Neural progenitor cell (in vitro differentiated cells): ENCODE measurements at regions not wholly inside any gene's neighbourhood (a gene's known extent, or its start where the extent isn't known, plus 50 kb on each side); places are given as distances from the start of the nearest gene placed in this dataset.

Source experiments
- DNase-seq: peaks from one replicate; pipeline ENCODE4 v3.0.0-alpha.2; 2016; ENCODE audit warnings: low spot score
- H2AFZ ChIP-seq: fragments of 200-600 bp; sonication (generic); replicated peaks from 2 replicates; pipeline ENCODE4 v1.6.1; 2016; ENCODE audit warnings: antibody characterized with exemption
- H3F3A ChIP-seq: fragments of 200-600 bp; sonication (generic); 2 replicates; pipeline ENCODE4 v1.6.1; 2016; ENCODE audit warnings: antibody characterized with exemption, low read depth
- H3K27ac ChIP-seq: fragments of 200-600 bp; sonication (generic); 2 replicates; pipeline ENCODE4 v1.5.1; 2016; ENCODE audit warnings: mild to moderate bottlenecking
- H3K27me3 ChIP-seq: fragments of 200-600 bp; sonication (generic); 2 replicates; pipeline ENCODE4 v1.6.1; 2016; ENCODE audit warnings: mild to moderate bottlenecking, moderate library complexity
- H3K36me3 ChIP-seq: fragments of 200-600 bp; sonication (generic); 2 replicates; pipeline ENCODE4 v1.5.1; 2016
- H3K4me1 ChIP-seq: fragments of 200-600 bp; sonication (generic); 2 replicates; pipeline ENCODE4 v1.6.1; 2016; ENCODE audit warnings: mixed run types
- H3K4me2 ChIP-seq: fragments of 200-600 bp; sonication (generic); 2 replicates; pipeline ENCODE4 v1.6.1; 2016
- H3K4me3 ChIP-seq: fragments of 200-600 bp; sonication (generic); 2 replicates; pipeline ENCODE4 v1.5.1; 2016
- H3K79me2 ChIP-seq: fragments of 200-600 bp; sonication (generic); 2 replicates; pipeline ENCODE4 v1.6.1; 2016; ENCODE audit warnings: low read depth
- H3K9ac ChIP-seq: fragments of 200-600 bp; sonication (generic); 2 replicates; pipeline ENCODE4 v1.6.1; 2016
- H3K9me3 ChIP-seq: fragments of 200-600 bp; sonication (generic); 2 replicates; pipeline ENCODE4 v1.5.1; 2016; ENCODE audit warnings: low read depth
- H4K20me1 ChIP-seq: fragments of 200-600 bp; sonication (generic); 2 replicates; pipeline ENCODE4 v1.6.1; 2016; ENCODE audit warnings: low read depth
- H3K27ac Mint-ChIP-seq: 3 replicates; pipeline ENCODE4 v1.8.0; 2021; ENCODE audit warnings: mixed read lengths
- H3K27me3 Mint-ChIP-seq: 2 replicates; pipeline ENCODE4 v1.8.0; 2022; ENCODE audit warnings: low read depth, mild to moderate bottlenecking, inconsistent platforms, moderate library complexity, mixed read lengths; ENCODE audit not compliant: insufficient read depth
- H3K36me3 Mint-ChIP-seq: 3 replicates; pipeline ENCODE4 v1.8.0; 2021; ENCODE audit warnings: mixed read lengths
- H3K4me1 Mint-ChIP-seq: 3 replicates; pipeline ENCODE4 v1.8.0; 2021; ENCODE audit warnings: mixed read lengths
- H3K4me3 Mint-ChIP-seq: 3 replicates; pipeline ENCODE4 v1.8.0; 2021; ENCODE audit warnings: mild to moderate bottlenecking, moderate library complexity, mixed read lengths
- H3K9me3 Mint-ChIP-seq: 3 replicates; pipeline ENCODE4 v1.8.0; 2020; ENCODE audit warnings: mixed read lengths
- EZH2 ChIP-seq: fragments of 200-600 bp; sonication (generic); IDR thresholded peaks from 2 replicates; pipeline ENCODE4 v1.6.1; 2017; ENCODE audit warnings: antibody characterized with exemption, mild to moderate bottlenecking, moderate library complexity
- EZH2phosphoT487 ChIP-seq: fragments of 200-600 bp; sonication (generic); IDR thresholded peaks from 2 replicates; pipeline ENCODE4 v1.6.1; 2017; ENCODE audit warnings: antibody characterized with exemption
- TF ChIP-seq, protein P1 (sequence below): fragments of 200-600 bp; sonication (generic); IDR thresholded peaks from 2 replicates; pipeline ENCODE4 v1.5.1; 2017; ENCODE audit warnings: antibody characterized with exemption, mild to moderate bottlenecking

DNA sequence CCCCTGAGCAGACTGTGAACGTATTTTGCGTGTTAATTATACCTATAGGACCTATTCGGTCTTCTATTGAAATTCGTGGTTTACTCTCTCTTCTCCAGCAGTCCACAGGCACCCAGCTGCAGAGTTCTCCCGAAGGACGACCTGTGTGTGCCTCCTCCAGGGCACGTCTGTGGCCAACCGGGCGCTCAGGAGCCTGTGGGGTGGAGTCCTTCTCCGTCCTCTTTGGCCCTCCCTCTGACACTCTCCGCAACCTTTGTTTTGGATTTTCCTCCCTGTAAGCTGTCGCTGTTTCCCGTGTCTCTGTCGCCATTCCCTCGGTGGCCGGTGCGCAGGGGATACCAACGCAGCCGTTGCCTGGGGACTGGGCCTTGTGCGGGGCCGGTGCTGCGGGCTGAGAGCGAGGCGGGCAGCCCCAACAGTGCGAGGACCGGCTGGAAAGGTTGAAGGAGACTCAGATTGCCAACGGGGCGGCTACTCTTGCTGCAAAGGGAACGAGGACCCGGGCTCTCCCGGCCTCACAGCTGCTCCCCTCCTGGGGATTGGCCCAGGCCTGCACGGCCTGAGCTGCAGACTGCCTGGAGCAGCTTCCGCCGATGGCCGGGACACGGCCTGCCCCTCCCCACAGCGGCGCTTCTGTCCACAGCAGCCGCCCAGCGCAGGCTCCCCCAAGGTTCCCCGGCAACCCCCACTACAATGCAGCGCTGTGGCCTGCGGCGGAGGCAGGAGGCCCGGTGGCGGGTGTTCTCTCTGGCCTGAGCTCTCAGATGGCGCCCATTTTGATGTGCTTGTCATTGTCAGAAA is 221.0 kb downstream of the MTX2 start:
- Mint-ChIP-seq H3K27ac (peak overlapping the region; percentile 93), H3K4me1 (peaks cover 33% of the 10 kb centered on the region), H3K27me3 (no peaks in the 10 kb centered on the region), H3K4me3 (no peak overlapping the region), H3K9me3 (peaks cover 3% of the 10 kb centered on the region), H3K36me3 (peaks cover 1% of the 10 kb centered on the region)
- no peaks in the 10 kb centered on the region for H3K9me3 ChIP-seq
- peaks cover 37% of the 10 kb centered on the region for H3K27me3 ChIP-seq
- H3K4me1 ChIP-seq, result peaks cover 5% of the 10 kb centered on the region
- peak; percentile 59 for DNase-seq
- H3K4me2 ChIP-seq, result no peak overlapping the region
- H2AFZ ChIP-seq, result peak overlapping the region; percentile 77
- TF ChIP-seq, protein P1, sequence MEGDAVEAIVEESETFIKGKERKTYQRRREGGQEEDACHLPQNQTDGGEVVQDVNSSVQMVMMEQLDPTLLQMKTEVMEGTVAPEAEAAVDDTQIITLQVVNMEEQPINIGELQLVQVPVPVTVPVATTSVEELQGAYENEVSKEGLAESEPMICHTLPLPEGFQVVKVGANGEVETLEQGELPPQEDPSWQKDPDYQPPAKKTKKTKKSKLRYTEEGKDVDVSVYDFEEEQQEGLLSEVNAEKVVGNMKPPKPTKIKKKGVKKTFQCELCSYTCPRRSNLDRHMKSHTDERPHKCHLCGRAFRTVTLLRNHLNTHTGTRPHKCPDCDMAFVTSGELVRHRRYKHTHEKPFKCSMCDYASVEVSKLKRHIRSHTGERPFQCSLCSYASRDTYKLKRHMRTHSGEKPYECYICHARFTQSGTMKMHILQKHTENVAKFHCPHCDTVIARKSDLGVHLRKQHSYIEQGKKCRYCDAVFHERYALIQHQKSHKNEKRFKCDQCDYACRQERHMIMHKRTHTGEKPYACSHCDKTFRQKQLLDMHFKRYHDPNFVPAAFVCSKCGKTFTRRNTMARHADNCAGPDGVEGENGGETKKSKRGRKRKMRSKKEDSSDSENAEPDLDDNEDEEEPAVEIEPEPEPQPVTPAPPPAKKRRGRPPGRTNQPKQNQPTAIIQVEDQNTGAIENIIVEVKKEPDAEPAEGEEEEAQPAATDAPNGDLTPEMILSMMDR, result no peak
- TF ChIP-seq EZH2, result peak; percentile 36
- no peak for TF ChIP-seq EZH2phosphoT487
- H3K4me3 ChIP-seq, result no peak overlapping the region
- no peaks in the 10 kb centered on the region for H3K79me2 ChIP-seq
- H3K9ac ChIP-seq, result no peak overlapping the region
- no peak overlapping the region for H3K27ac ChIP-seq
- no peaks in the 10 kb centered on the region for H3K36me3 ChIP-seq
- no peaks in the 10 kb centered on the region for H3F3A ChIP-seq
- no peaks in the 10 kb centered on the region for H4K20me1 ChIP-seq

- H3K36me3 Mint-ChIP-seq, result peaks cover 1% of the 10 kb centered on the region
These were observed 222.1 kb downstream of the MTX2 start for GRCh38 chr2:176491172-176491904.

DNA sequence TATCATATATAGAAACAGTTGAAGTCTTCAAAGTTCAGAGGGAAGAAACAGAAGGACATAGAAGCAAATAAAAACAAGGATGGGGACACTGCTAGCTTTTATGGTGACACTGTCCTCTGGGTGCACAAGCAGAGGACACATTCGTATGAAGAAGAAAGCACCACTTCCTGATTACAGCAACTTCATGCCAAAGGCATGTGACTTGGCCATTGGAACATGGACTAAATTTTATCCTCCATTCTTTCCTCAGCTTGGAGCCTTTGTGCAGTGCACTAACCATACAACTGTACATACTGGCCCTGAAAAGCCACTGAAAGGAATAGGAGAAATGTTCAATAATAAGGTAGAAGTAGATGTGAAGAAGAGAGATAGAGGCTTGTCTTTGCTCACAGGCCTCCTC is 223.3 kb downstream of the MTX2 start:
- no peaks in the 10 kb centered on the region for H3K79me2 ChIP-seq
- H3K9ac ChIP-seq, result no peak overlapping the region
- no peak overlapping the region for H3K4me3 ChIP-seq
- Mint-ChIP-seq H3K27me3 (no peaks in the 10 kb centered on the region), H3K36me3 (no peaks in the 10 kb centered on the region), H3K9me3 (peaks cover 3% of the 10 kb centered on the region), H3K4me1 (peaks cover 52% of the 10 kb centered on the region), H3K4me3 (no peak overlapping the region), H3K27ac (no peak overlapping the region)
- H3K9me3 ChIP-seq, result no peaks in the 10 kb centered on the region
- peaks cover 17% of the 10 kb centered on the region for H3K4me1 ChIP-seq
- no peak overlapping the region for H3K27ac ChIP-seq
- H2AFZ ChIP-seq, result no peak overlapping the region
- no peak for TF ChIP-seq EZH2phosphoT487
- TF ChIP-seq, protein P1, result no peak
- no peak for TF ChIP-seq EZH2
- H4K20me1 ChIP-seq, result no peaks in the 10 kb centered on the region
- no peaks in the 10 kb centered on the region for H3K36me3 ChIP-seq
- H3F3A ChIP-seq, result no peaks in the 10 kb centered on the region
- H3K27me3 ChIP-seq, result peaks cover 37% of the 10 kb centered on the region
- H3K4me2 ChIP-seq, result no peak overlapping the region
- no peak for DNase-seq

More at GRCh38 chr2:176491172-176491904, 222.1 kb downstream of the MTX2 start:
- no peak for DNase-seq
- Mint-ChIP-seq H3K27ac (peak overlapping the region; percentile 40), H3K27me3 (no peaks in the 10 kb centered on the region), H3K9me3 (peaks cover 3% of the 10 kb centered on the region), H3K4me1 (peaks cover 44% of the 10 kb centered on the region), H3K4me3 (no peak overlapping the region)
- TF ChIP-seq EZH2phosphoT487 (no peak), EZH2 (no peak)
- TF ChIP-seq, protein P1, result no peak
- H4K20me1 ChIP-seq, result no peaks in the 10 kb centered on the region
- H2AFZ ChIP-seq, result no peak overlapping the region
- H3K9me3 ChIP-seq, result no peaks in the 10 kb centered on the region
- peaks cover 37% of the 10 kb centered on the region for H3K27me3 ChIP-seq
- H3K79me2 ChIP-seq, result no peaks in the 10 kb centered on the region
- H3K9ac ChIP-seq, result no peak overlapping the region
- no peaks in the 10 kb centered on the region for H3K36me3 ChIP-seq
- no peak overlapping the region for H3K4me3 ChIP-seq
- H3F3A ChIP-seq, result no peaks in the 10 kb centered on the region
- H3K27ac ChIP-seq, result no peak overlapping the region
- peaks cover 11% of the 10 kb centered on the region for H3K4me1 ChIP-seq
- H3K4me2 ChIP-seq, result no peak overlapping the region
